GM19328 (cell line): ENCODE measurements at regions not wholly inside any gene's neighbourhood (a gene's known extent, or its start where the extent isn't known, plus 50 kb on each side); places are given as distances from the start of the nearest gene placed in this dataset.

Source experiments
- ATAC-seq: cut with Tn5 transposase; IDR thresholded peaks from one replicate; pipeline ENCODE4 v1.9.1; 2021; ENCODE audit warnings: mild to moderate bottlenecking, moderate library complexity; ENCODE audit not compliant: unreplicated experiment

GRCh38 chr3:111244760-111245159 is 173.1 kb downstream of the NECTIN3 start:
- ATAC-seq, result no peak

- no peak for ATAC-seq
These were observed 175.5 kb downstream of the NECTIN3 start for GRCh38 chr3:111246967-111247760.

DNA sequence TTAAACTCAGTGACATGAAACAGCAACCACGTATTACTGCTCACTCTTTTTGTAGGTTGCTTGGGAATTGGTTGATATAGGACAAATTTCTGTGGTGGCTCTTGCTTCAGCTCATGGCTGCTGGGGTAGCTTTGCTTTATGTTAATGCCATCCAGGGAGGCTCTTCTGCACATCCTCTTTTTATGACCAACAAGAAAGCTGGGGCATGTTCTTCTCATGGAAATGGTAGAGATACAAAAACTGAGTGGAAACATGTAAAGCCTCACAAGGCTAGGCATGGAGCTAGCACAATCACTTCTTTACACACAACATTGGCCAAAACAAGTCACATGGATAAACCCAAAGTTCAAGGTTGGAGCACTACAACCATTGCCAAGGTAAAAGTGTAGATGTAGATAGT is 176.8 kb downstream of the NECTIN3 start:
- no peak for ATAC-seq

- no peak for ATAC-seq
These were observed 177.8 kb downstream of the NECTIN3 start for GRCh38 chr3:111249421-111249820.

DNA sequence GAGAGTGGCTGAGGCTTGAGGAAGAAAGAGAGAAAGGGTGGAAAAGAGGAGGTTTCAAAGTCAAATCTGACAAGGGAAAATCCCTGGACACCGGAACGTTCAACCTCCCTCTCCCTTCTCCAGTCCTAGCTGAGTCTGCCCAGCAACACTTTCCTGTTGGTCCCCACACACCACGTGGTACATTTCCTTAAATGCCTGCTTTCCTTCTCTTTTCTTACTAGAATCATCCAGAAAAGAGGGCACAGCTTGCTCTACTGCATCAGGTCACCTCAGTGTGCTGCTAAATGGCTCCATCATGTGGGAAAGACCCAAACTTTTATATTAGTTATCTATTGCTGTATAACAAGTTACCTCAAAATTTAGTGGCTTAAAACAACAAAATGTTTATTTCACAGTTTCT is 181.2 kb downstream of the NECTIN3 start:
- no peak for ATAC-seq

GRCh38 chr3:111253733-111254132 is 182.1 kb downstream of the NECTIN3 start:
- ATAC-seq, result no peak

GRCh38 chr3:111260878-111261277 is 189.3 kb downstream of the NECTIN3 start:
- ATAC-seq, result no peak

GRCh38 chr3:111269777-111270176 is 198.2 kb downstream of the NECTIN3 start:
- no peak for ATAC-seq

DNA sequence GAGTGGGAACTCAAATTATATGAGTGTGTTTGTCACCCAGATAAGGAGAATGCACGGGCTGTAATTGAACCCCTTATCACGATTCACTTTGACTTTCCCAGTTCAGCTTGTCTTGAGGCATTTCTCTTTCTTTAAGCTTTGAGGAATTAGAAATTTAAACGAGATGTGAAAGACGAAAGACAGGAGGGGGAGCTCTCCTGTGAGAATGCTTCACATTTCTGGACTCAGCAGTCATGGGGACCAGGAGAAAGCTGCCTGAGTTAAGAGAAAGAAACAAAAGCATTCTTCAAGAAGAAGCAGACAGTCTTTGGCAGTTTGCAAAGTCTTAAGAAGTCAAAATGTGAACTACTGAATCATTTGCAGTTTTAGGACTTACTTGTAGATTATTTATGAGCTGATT is 205.6 kb downstream of the NECTIN3 start:
- ATAC-seq, result no peak

GRCh38 chr3:111278959-111279358 is 207.3 kb downstream of the NECTIN3 start:
- no peak for ATAC-seq

DNA sequence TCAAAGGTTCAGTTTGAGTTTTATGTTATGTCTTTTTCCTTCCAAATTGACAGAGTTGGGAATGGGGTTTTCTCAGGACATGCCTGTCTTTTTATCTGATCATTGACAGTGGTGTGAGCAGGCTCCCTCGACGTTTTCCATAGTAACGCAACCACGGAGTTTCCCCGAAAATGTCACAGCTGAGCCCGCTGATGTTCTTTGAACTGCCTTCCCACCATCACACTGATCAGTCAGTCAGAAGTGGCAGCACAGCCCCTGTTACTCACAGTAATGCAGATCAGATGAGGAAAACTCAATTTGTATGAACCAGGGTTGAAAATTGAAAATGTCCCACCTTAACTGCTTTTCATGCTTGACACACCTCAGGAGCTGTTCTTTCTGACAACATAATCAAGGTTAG is 210.4 kb downstream of the NECTIN3 start:
- ATAC-seq, result no peak

DNA sequence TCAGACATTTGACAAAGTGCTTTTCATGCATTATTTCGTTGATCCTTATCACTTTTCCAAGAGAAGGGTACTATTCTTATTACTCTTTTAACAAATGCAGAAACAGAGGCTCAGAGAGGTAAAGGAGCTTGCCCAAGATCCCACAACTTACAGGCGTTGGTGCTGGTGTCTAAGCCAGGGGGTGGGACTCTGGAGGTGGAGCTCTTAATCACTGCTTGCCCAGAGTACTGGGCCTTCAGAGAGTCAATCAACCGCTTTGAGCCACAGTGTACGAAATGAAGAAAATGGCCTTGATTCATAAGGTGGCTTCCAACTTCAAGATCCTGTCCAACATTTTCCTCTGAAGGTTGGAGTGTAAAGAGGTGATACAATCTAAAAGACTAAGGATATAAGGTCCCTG is 211.5 kb downstream of the NECTIN3 start:
- no peak for ATAC-seq

DNA sequence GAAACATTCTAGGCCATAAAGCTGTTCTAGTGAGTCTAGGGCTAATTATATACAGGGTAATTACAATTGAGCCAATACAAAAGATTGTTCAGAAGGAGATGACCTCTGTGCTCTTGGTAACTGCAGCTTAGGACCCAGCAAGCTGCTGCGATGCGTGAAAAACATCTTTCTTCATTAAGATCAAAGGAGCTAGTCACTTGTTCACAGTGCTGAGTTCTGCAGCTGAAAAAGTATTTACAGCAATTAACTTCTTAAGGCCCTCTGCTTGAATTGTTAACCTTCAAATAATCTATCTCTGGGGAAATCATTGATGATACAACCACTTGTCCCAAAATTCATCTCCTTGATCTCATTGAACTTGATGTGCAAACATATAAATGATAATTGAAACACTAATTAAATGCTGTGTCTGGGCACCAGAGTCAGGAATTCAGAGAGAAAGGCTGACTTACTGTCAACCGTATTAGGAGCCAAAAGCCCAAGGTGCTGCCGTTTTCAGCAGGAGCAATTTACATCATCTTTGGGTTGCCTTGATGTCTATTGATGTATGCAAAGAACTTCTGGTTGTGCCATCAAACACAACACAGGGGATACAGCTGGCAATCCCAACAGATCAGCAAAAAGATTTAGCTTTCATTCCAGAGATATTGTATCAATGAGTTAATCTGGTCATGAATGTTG is 213.0 kb downstream of the NECTIN3 start:
- ATAC-seq, result no peak

DNA sequence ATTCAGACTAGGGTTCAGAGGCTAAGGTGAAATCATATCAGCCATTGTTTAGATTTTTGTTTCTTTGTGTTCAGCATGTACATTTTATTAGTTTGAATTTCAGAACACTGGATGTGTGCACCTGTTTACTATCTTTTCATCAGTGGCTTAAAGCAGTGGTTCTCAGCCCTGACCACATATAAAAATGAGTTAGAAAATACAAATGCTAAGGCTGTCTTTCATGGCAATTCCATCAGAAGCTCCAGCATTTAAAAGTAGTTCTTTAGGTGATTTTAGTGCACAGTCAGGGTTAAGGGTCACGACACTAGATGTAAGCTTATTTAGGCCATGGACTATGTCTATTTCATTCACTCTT is 213.5 kb downstream of the NECTIN3 start:
- no peak for ATAC-seq

DNA sequence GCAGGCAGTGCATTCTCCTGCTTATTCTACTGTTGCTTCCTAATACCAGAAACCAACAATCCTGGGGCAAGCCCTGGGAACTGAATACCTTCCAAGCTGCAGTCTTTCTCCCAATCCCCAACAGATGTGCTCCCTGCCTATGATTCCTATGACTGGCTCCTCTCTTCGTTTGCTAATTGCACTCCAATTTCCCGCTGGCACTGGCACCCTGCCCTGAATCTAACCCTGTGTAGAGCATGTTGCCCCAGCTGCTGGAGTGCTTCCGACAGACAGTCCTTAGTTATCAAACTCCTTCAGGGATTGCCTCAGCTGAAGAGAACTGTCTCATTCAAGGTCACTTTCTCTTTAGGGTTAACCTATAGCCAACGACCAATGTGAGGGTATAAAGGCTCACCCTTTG is 214.1 kb downstream of the NECTIN3 start:
- no peak for ATAC-seq

DNA sequence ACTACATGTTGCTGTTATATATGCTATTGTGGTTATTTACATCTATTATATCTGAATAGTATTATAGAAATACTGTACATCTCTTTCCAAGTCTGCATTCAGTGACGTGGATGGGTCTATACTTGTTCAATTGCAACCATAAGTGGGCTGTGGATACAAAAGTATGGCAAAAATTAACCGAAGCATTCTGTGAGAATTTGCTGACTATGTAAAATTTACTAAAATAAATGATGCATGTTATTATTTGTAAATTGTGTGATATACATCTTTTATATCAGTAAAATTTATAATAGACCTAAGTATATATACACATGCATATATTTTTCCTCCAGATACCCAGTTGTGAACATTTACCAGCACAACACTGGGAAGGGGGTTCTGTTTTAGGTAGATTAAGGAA is 215.1 kb downstream of the NECTIN3 start:
- no peak for ATAC-seq

GRCh38 chr3:111292117-111292516 is 220.5 kb downstream of the NECTIN3 start:
- no peak for ATAC-seq

- ATAC-seq, result no peak
These were observed 227.6 kb downstream of the NECTIN3 start for GRCh38 chr3:111299192-111299615.

DNA sequence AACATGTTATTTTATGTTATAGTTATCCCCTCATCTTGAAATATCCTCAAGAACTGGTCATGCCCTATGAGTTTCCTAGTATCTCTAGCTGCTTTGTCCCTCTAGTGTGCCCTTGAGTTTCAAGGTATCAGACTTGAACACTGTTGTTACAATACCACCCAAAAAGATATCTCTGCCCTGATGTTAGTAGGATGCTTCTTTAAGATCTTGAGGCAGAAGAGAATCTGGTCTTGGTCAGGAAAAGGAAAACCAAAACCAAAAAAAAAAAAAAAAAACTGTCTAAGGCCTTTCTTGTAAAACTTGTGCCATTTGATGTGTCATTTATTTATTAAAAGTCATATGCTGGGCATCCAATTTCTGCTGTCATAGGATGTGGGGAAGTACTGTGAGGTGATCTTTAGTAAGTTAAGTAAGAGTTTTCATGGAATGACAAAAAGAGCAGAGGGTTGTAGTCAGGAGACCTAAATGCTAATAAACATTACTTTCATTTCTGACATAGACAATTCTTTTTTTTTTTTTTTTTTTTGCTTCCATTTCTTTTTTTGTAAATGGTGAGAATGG is 229.7 kb downstream of the NECTIN3 start:
- ATAC-seq, result no peak

DNA sequence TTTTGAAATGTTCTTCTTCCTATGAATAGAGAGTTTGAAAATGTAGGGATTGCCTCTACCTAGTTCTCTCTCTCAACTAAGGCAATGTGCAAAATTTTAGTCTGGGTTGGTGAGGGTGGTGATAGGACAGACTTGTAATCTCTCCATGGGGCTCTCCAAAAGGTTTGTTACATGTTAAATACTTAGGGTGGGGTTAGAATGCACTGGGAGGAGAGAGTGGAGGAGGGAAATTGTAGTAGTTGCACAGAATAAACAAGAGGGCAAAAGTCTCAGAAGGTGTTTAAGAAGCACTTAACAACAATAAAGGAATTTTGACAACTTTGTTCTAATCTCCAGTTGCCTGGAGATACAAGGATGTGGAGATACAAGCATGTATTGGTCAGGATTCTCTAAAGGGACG is 230.4 kb downstream of the NECTIN3 start:
- ATAC-seq, result no peak

- no peak for ATAC-seq
These were observed 232.1 kb downstream of the NECTIN3 start for GRCh38 chr3:111303760-111304159.

GRCh38 chr3:111307676-111308075 is 234.3 kb upstream of the CD96 start:
- no peak for ATAC-seq
